H9 (cell line): ENCODE measurements at regions not wholly inside any gene's neighbourhood (a gene's known extent, or its start where the extent isn't known, plus 50 kb on each side); places are given as distances from the start of the nearest gene placed in this dataset.

Source experiments
- DNase-seq: peaks from one replicate; pipeline ENCODE4 v3.0.0-alpha.2; 2017
- H2AFZ ChIP-seq: one replicate; pipeline ENCODE4 v1.6.1; 2013; ENCODE audit warnings: mild to moderate bottlenecking, low read length, control low read depth, moderate library complexity
- H2AK5ac ChIP-seq: 2 replicates; pipeline ENCODE4 v1.6.1; 2013; ENCODE audit warnings: low read length, control low read depth, mixed read lengths; ENCODE audit not compliant: insufficient read length
- H2BK120ac ChIP-seq: one replicate; pipeline ENCODE4 v1.6.1; 2013; ENCODE audit warnings: low read depth, mild to moderate bottlenecking, low read length, control low read depth, inconsistent platforms; ENCODE audit not compliant: poor library complexity, severe bottlenecking
- H2BK12ac ChIP-seq: 2 replicates; pipeline ENCODE4 v1.6.1; 2013; ENCODE audit warnings: low read length, control low read depth, mixed read lengths, low read depth; ENCODE audit not compliant: insufficient read length
- H2BK15ac ChIP-seq: 2 replicates; pipeline ENCODE4 v1.6.1; 2013; ENCODE audit warnings: low read depth, low read length, control low read depth
- H2BK20ac ChIP-seq: one replicate; pipeline ENCODE4 v1.6.1; 2013; ENCODE audit warnings: low read depth, mild to moderate bottlenecking, low read length, control low read depth, inconsistent platforms; ENCODE audit not compliant: poor library complexity, severe bottlenecking
- H2BK5ac ChIP-seq: 2 replicates; pipeline ENCODE4 v1.6.1; 2013; ENCODE audit warnings: low read length, control low read depth, mixed read lengths; ENCODE audit not compliant: insufficient read length
- H3K14ac ChIP-seq: 2 replicates; pipeline ENCODE4 v1.6.1; 2013; ENCODE audit warnings: low read length, control low read depth; ENCODE audit not compliant: insufficient read depth
- H3K18ac ChIP-seq: 2 replicates; pipeline ENCODE4 v1.6.1; 2013; ENCODE audit warnings: low read depth, mild to moderate bottlenecking, mixed read lengths, low read length, control low read depth; ENCODE audit not compliant: insufficient read length
- H3K23ac ChIP-seq: 2 replicates; pipeline ENCODE4 v1.6.1; 2013; ENCODE audit warnings: low read length, control low read depth, mixed read lengths, low read depth; ENCODE audit not compliant: insufficient read length
- H3K23me2 ChIP-seq: 2 replicates; pipeline ENCODE4 v1.6.1; 2013; ENCODE audit warnings: low read depth, mild to moderate bottlenecking, mixed read lengths, low read length, control low read depth; ENCODE audit not compliant: insufficient read length, poor library complexity, severe bottlenecking
- H3K27ac ChIP-seq: 2 replicates; pipeline ENCODE4 v1.5.1; 2013; ENCODE audit warnings: low read length, control low read depth, mixed read lengths, low read depth; ENCODE audit not compliant: insufficient read length
- H3K27me3 ChIP-seq: 2 replicates; pipeline ENCODE4 v1.6.1; 2013; ENCODE audit warnings: low read length, control low read depth, inconsistent platforms; ENCODE audit not compliant: insufficient read depth
- H3K4ac ChIP-seq: 2 replicates; pipeline ENCODE4 v1.6.1; 2013; ENCODE audit warnings: low read depth, mild to moderate bottlenecking, control low read depth, inconsistent platforms, low read length, moderate library complexity
- H3K4me1 ChIP-seq: 2 replicates; pipeline ENCODE4 v1.6.1; 2013; ENCODE audit warnings: low read length, control low read depth, inconsistent platforms; ENCODE audit not compliant: insufficient read depth
- H3K4me2 ChIP-seq: 2 replicates; pipeline ENCODE4 v1.6.1; 2013; ENCODE audit warnings: low read length, control low read depth, mixed read lengths; ENCODE audit not compliant: insufficient read length, insufficient read depth
- H3K56ac ChIP-seq: 2 replicates; pipeline ENCODE4 v1.6.1; 2013; ENCODE audit warnings: low read depth, mild to moderate bottlenecking, mixed read lengths, low read length, control low read depth; ENCODE audit not compliant: insufficient read length
- H3K79me1 ChIP-seq: 2 replicates; pipeline ENCODE4 v1.6.1; 2013; ENCODE audit warnings: low read depth, mild to moderate bottlenecking, moderate library complexity, low read length, control low read depth, inconsistent platforms; ENCODE audit not compliant: insufficient read depth, poor library complexity, severe bottlenecking
- H3K79me2 ChIP-seq: 2 replicates; pipeline ENCODE4 v1.6.1; 2013; ENCODE audit warnings: low read length, control low read depth, inconsistent platforms; ENCODE audit not compliant: insufficient read depth
- H3K9ac ChIP-seq: 2 replicates; pipeline ENCODE4 v1.6.1; 2013; ENCODE audit warnings: low read length, control low read depth, mixed read lengths; ENCODE audit not compliant: insufficient read length; ENCODE audit errors: extremely low read depth
- H3K9me3 ChIP-seq: one replicate; pipeline ENCODE4 v1.6.1; 2013; ENCODE audit warnings: low read depth, low read length, inconsistent platforms; ENCODE audit not compliant: control insufficient read depth
- H3T11ph ChIP-seq: one replicate; pipeline ENCODE4 v1.6.1; 2013; ENCODE audit warnings: mild to moderate bottlenecking, low read length, control low read depth, inconsistent platforms
- H4K20me1 ChIP-seq: one replicate; pipeline ENCODE4 v1.6.1; 2013; ENCODE audit not compliant: control insufficient read depth, insufficient read length, insufficient read depth
- H4K5ac ChIP-seq: 2 replicates; pipeline ENCODE4 v1.6.1; 2013; ENCODE audit warnings: low read depth, mild to moderate bottlenecking, mixed read lengths, low read length, control low read depth; ENCODE audit not compliant: insufficient read length
- H4K8ac ChIP-seq: replicated peaks from 2 replicates; pipeline ENCODE4 v1.6.1; 2013; ENCODE audit warnings: low read length, control low read depth, mixed read lengths, low read depth; ENCODE audit not compliant: insufficient read length
- H4K91ac ChIP-seq: 2 replicates; pipeline ENCODE4 v1.6.1; 2013; ENCODE audit warnings: low read depth, mild to moderate bottlenecking, moderate library complexity, mixed read lengths, low read length, control low read depth; ENCODE audit not compliant: insufficient read length
- H3K27ac Mint-ChIP-seq, 3 experiments: 2 replicates in 2 of 3; 3 replicates in 1 of 3; pipeline ENCODE4 v1.8.0; 2020 to 2021; ENCODE audit warnings: mixed read lengths in 3 of 3, mild to moderate bottlenecking in 1 of 3, moderate library complexity in 1 of 3
- H3K27me3 Mint-ChIP-seq: 2 replicates; pipeline ENCODE4 v1.8.0; 2021; ENCODE audit warnings: low read depth, mild to moderate bottlenecking, moderate library complexity, mixed read lengths
- H3K36me3 Mint-ChIP-seq, 3 experiments: 2 replicates in 2 of 3; 3 replicates in 1 of 3; pipeline ENCODE4 v1.8.0; 2020 to 2021; ENCODE audit warnings: low read depth in 3 of 3, mixed read lengths in 3 of 3; ENCODE audit not compliant: insufficient read depth in 1 of 3
- H3K4me1 Mint-ChIP-seq, 2 experiments: 2 replicates each; pipeline ENCODE4 v1.8.0; 2020; ENCODE audit warnings: mixed read lengths in 2 of 2
- H3K4me3 Mint-ChIP-seq, 2 experiments: 2 replicates in 1 of 2; 3 replicates in 1 of 2; pipeline ENCODE4 v1.8.0; 2020 to 2021; ENCODE audit warnings: mild to moderate bottlenecking in 2 of 2, mixed read lengths in 2 of 2, moderate library complexity in 1 of 2
- H3K9me3 Mint-ChIP-seq, 2 experiments: 2 replicates in 1 of 2; 3 replicates in 1 of 2; pipeline ENCODE4 v1.8.0; 2020; ENCODE audit warnings: mild to moderate bottlenecking in 2 of 2, mixed read lengths in 2 of 2, moderate library complexity in 1 of 2
- CTCF ChIP-seq: fragments of 200-600 bp; sonication (generic); conservative IDR thresholded peaks from 3 replicates; pipeline ENCODE4 v1.8.0; 2021; ENCODE audit warnings: antibody characterized with exemption, mild to moderate bottlenecking
- WGBS: extraction: QIAGEN DNeasy Blood & Tissue Kit; methylation state at CpG from one replicate; pipeline ENCODE4 v1.1.7; 2013; ENCODE audit warnings: missing lambda C conversion rate, low lambda C conversion rate, mixed read lengths; ENCODE audit not compliant: insufficient read length; ENCODE audit errors: extremely low coverage; 5-methylcytosine and 5-hydroxymethylcytosine counted together

DNA sequence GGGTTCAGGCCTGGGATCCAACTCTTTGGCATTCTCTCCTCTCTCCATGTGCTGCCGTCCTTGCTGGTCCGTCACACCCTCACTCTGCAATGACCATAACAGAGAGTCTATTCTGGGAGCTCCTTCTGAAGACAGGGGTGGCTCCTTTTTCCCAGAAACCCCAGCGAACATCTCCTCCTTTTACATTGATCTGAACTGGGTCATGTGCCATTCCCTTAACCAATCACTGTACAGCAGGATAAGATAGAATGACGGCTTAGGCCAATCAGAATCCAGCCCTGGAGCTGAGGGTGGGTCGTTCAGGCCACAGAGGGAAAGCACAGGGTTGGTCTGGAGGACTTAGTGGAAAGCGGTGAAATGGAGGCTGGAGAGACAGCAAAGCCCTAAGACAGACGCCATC lies 740.1 kb downstream of the MATN1 start:
- Histone ChIP-seq H2BK15ac (no peak overlapping the region), H3K27me3 (no peaks in the 10 kb centered on the region), H3K79me1 (no peaks in the 10 kb centered on the region), H3K18ac (no peak overlapping the region), H3K14ac (no peak overlapping the region), H3K4me1 (peaks cover 10% of the 10 kb centered on the region; the same call in 1 of the 2 replicates), H2BK5ac (no peak overlapping the region), H4K20me1 (no peaks in the 10 kb centered on the region), H3K23me2 (no peaks in the 10 kb centered on the region), H3K79me2 (no peaks in the 10 kb centered on the region), H3K4ac (no peak overlapping the region), H4K91ac (no peak overlapping the region), H2BK12ac (no peak overlapping the region), H3T11ph (no peak overlapping the region), H3K9ac (no peak overlapping the region), H4K8ac (no peak overlapping the region), H3K56ac (no peak overlapping the region), H2AFZ (no peak overlapping the region), H3K27ac (no peak overlapping the region), H3K9me3 (no peaks in the 10 kb centered on the region), H2BK120ac (no peak overlapping the region), H3K4me2 (no peak overlapping the region), H2BK20ac (no peak overlapping the region), H3K23ac (no peak overlapping the region), H2AK5ac (no peak overlapping the region), H4K5ac (no peak overlapping the region)
- DNase-seq = no peak
- H3K27me3 Mint-ChIP-seq = peaks cover 2% of the 10 kb centered on the region; the same call in 1 of the 2 replicates
- peaks cover 52 to 57% of the 10 kb centered on the region in 2 experiments for H3K4me1 Mint-ChIP-seq
- peaks cover 0 to 3% of the 10 kb centered on the region in 2 experiments; a peak in 2 of 5 replicates for H3K9me3 Mint-ChIP-seq
- peaks cover 0 to 6% (median 0%) of the 10 kb centered on the region in 3 experiments; a peak in 4 of 7 replicates for H3K36me3 Mint-ChIP-seq
- H3K27ac Mint-ChIP-seq = no peak overlapping the region; a peak in 1 of 7 replicates
- no peak overlapping the region for H3K4me3 Mint-ChIP-seq
- WGBS = no CpG with 5 or more reads among the region's 7 CpGs
- no peak for TF ChIP-seq CTCF
